ENCODE measurements at regions not wholly inside any gene's neighbourhood (a gene's known extent, or its start where the extent isn't known, plus 50 kb on each side); places are given as distances from the start of the nearest gene placed in this dataset.

DNA sequence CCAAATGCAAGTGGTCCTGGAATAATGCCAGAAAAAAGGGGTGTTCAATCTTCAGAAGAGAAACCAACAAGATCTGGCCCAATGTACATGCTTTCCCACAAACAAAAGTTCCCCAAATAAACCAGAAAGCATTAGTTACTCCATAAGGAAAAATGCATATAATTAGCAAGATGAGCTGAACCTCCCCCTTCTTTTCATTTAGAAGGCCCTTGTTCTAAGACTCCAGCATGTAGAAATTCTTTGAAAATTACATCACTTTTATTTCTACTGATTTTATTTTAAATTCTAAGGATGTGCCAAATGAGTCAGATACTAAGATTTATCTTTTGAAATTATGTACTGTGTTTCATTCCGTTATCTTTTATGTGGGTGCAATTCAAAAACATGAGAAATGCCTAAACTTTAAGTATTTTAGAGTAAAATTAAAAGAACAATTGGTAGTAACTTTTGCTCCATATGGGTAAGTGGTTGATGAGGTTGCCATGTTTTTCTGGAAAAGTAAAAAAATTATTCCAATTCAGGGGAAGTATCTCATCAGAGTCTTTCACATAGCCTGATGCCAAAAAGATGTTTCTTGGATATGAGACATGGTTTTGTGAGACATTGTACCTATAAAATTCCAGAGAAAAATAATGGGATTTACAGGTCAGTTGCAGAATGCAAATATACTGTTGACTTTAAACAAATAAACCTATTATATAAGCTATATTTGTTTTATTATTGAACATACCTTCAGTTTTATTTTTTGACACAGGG, 106.5 kb upstream of the CCDC112 start:
- DNase-seq (ENCODE audit: low read depth), result no peak

DNA sequence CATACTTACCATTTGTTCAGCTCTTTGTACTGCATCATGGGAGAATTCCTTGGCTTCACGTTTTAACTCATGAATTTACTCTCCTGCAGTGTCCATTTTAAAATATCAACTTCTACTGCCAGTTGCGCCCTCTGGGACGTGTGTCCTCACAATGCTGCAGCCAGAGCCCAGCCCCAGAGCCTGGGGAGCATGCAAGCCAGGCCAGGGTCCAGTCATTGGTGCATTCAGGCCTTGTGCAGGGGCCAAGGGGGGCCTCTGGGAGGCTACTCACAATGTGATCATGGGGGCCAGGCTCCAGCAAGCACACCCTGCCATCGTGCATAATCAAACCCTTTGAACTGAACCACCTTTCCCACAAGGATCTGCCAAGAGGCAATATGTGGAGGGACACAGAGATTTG, 105.6 kb upstream of the CCDC112 start:
- no peak for DNase-seq (ENCODE audit: low read depth)

DNA sequence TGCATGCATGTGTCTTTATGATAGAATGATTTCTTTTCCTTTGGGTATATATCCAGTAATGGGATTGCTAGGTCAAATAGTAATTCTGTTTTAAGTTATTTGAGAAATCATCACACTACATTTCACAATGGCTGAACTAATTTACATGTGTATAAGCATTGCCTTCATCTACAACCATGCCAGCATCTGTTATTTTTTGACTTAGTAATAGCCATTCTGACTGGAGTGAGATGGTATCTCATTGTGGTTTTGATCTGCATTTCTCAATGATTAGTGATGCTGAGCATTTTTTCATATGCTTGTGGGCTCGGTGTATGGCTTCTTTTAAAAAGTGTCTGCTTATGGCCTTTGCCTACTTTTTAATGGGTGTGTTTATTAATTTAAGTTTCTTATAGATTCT, 102.3 kb upstream of the CCDC112 start:
- peak; percentile 71 for DNase-seq (ENCODE audit: low read depth)

DNA sequence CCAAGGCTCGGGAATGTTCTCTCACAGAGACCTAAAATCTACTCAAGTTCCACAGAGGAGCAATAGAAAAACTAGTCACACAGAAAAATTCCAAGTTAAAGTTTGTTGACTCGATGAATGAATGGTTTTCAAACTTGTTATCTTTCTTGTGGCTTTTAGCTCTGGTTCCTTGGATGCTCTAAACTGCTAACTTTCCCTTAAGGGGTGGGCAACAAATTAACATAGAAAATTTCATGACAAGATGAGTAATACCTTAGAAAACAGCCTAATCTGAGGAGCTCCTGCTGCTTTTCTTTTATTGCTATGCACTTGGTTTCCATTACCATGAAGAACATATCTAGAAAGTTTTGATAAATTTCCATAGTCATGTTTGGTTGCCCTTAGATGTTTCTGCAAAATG, 100.2 kb upstream of the CCDC112 start:
- no peak for DNase-seq (ENCODE audit: low read depth)

DNA sequence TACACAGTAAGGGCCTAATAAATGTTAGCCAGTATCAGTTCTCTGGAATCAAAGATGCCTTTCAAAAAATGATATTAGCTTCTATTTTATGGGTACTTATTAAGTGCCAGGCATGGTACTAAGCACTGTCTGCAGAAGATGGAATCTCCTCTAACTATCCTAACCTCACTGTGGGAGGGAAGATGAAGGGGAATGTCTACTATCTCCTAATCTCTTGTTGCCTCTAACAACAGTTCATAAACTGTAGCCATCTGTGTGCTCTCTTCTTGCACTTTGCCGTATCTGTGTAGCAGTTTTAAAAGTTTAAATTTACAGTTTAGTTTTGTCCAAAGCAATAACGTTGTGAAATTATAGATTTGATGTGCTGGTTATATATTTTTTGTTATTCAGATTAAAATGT, 99.6 kb upstream of the CCDC112 start:
- no peak for DNase-seq (ENCODE audit: low read depth)

DNA sequence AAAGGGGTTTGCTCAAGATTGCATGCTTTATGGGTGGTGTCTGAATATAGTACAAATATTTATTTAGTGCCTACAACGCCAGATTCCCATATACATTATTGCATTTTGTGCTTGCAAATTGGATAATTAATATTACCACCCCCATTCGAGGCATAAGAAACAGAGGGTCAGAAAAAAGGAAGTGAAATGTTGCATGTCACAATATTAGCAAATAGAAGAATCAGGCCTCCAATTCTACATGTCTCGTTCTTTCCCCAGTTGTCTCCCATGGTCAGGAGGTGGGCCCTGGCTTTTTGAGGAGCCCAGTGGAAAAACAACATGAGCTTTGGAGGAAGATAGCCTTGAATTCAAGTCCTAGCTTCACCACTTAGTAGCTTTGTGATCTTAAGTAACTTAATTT, 98.1 kb upstream of the CCDC112 start:
- DNase-seq (ENCODE audit: low read depth), result no peak

DNA sequence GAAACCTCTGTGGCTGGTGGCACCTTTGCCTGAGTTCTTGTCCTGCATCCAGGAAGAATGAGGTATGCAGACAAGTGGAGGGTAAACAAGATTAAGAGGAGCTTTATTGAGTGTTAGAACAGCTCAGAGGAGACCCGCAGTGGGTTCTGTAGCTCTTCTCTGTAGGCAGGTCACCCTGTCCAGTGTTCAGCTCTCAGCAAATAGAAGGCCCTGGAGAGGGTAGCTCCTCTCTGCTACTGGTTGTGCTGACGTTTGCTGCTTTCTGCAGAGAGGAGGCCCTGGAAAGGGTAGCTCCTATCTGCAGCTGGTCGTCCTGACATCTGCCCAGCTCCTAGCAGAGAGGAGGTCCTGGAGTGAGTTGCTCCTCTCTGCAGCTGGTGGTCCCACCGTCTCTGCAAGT, 96.8 kb upstream of the CCDC112 start:
- no peak for DNase-seq (ENCODE audit: low read depth)

DNA sequence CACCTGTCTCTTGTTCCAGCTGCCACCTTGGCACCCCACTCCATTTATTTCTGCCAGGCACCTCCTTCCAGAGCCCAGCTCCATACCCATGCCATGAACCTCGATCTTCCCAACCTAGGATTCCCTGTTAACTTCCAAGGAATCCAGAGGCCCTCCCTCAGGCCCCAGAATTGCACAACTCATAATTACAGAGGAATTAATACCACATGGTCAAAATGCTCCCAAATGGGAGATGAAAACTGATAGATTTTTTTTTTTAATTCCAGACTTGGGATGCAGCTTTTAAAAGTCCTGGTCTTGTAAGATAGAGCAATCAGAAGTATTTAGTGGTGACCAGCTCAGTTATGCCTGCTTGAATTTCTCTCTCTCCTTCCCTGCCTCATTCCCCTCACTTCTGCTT, 96.2 kb upstream of the CCDC112 start:
- no peak for DNase-seq (ENCODE audit: low read depth)

DNA sequence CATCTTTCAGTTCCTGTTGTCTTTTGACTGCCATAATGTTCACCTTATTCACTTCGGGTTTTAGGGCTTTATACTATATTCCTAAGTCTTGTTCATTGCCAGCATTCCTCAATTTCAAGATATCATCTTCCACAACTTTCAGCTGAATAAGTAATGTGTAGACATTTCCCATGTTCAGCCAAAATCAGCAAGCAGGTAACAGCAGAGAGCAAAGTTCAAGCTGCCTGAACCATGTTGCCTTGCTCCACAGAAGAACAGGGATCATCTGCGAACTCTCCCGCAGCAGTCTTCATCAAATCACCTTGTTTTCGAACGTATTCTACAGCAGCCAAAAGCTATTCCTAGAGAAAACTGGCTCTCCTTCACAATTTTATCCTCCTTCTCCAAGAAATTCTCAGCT, 95.3 kb upstream of the CCDC112 start:
- no peak for DNase-seq (ENCODE audit: low read depth)

DNA sequence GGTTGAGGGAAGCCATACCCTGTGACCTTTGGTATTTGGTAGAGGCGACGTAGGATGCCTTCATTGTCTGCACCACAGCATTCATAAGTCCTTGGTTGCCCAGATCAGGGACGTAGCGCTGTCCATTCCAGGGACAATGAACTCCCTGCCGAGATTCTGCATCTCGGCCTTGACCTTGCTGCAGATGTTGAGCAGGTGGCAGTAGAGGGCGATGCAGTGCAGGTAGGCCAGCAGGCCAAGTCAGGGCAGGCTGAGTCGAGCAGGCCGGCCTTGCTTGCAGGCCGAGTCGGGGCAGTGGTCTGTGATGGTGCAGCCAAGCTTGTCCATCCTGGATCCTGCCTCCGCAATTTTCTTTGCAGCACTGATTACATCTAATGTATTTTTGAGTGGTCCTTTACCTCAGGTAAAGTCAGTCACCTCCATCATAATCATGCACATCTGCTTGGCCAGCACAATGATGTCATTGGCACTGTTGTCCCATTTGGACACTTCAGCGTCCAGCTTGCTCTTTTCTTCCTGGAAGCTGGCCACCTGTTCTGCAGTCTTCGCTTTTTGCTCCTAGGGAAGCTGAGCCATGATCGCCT, 93.4 kb upstream of the CCDC112 start:
- no peak for DNase-seq (ENCODE audit: low read depth)

DNA sequence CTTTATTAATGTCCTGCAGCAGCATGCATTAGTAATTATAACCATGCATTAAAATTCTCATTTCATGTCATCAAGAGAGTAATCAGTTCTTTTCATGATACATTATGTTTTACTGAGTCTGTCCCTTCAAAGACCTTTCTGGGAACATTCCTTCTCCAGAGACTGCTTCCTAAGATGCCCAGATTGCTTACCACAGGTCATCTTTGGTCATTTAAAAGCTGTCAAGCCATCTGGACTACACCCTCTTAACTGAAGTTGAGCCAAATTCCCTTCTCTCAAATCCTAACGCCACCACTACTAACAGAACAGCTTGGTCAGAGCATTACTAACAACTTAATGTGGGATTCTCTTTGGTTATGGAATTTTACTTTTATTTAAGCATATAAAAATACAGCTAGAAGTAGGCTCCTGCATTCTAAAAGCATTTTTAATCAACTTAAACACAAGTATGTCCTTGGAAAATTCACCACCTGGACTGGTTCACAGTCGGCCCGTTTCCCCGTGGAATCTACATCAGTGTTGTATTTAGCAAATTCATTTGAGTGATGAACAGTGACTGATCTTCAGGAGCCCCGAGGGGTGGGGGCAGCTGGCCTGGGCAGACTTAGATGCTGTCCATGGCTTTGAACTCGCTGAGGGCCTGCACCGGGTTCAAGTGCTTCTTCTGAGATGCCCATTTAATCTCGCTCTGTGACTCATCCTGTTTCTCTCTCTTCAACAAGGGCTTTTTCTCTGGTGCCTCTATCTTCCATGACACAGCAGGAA, 92.8 kb upstream of the CCDC112 start:
- DNase-seq (ENCODE audit: low read depth), result no peak

DNA sequence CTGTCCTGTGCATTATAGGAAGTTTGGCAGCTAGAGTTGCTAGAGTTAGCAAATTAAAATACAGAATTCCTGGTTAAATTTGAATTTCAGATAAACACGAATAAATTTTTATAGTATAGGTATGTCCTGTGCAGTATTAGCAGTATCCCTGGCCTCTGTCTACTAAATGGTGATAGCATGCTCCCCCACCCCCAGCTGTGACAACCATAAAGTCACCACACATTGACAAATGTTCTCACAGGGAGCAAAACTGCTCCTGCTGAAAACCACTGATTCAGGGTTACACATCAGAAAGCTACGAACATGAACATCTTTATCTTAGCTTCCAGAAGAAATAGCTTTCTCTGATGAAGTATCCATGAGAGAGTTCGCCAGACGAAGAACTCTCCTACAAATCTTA, 91.8 kb upstream of the CCDC112 start:
- DNase-seq (ENCODE audit: low read depth), result no peak

DNA sequence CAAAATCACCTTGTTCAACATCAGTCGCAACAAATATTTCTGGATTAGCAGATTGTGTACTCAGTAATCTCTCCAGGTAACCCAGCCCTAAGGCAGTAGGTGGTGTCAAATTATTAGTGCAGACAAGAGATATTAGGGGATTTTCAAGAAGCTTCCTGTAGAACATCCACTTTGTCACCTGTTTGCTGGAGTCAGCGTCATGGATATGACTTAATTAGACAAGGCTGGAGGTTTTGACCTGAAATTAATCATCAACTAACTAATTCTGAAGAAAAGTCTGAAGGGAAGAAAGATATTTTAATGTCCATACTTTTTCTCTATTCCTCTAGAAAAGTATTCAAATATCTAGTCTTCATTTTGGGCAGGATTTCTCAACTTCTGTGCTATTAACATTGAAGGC, 91.4 kb upstream of the CCDC112 start:
- no peak for DNase-seq (ENCODE audit: low read depth)

DNA sequence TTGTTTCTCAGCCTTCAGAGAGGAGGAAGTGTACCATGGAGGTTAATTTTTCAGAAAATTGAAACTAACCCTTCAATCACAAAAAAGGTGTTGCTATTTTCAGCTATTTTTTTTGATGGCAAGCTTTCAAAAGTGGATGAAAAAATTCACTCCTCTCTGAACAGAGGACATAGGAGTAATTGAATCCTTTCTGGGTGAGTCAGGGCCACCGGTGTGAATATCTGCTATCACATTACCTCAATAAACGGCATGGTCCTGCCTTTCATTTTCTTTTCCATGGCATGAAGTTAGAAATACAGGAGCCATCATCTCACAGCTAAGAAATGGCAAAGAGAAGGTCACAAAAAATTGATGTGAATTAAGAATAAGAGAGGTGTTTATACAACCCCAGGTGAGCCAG, 90.2 kb upstream of the CCDC112 start:
- no peak for DNase-seq (ENCODE audit: low read depth)

DNA sequence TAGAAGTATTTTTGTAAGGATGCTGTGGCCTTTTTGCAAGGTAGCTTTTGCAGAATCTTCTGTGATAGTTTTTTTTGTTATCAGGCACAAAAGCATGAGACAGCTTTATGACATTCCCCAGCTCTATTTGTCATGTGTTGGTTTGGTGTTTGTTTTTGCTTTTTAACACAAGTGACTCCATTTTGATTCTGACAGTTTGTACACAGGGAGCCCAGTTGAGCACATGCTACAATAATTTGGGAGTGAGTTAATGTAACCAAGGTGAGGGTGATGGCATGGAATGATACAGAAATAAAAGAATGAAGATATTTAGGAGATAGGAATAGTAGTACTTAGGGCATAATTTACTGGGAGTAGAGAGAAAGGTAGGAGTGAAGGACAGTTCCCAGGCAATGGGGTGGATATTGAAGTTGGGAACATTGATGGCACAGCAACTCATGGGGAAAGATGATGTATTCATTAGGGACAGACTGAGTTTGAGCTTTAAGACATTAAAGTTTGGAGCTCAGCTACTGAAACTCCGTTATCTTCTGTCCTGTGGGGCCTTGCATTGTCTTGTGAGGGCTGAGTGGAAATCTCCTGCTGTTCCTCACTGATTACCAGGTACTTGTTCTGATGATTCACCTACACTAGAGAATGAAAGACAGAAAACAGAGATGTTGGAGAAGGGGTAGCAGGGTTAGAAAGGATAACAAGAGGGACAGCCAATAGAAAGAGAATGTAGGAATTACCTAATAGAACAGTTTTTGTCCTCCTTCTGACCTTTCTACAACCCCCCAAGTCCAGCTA, 88.3 kb upstream of the CCDC112 start:
- no peak for DNase-seq (ENCODE audit: low read depth)

DNA sequence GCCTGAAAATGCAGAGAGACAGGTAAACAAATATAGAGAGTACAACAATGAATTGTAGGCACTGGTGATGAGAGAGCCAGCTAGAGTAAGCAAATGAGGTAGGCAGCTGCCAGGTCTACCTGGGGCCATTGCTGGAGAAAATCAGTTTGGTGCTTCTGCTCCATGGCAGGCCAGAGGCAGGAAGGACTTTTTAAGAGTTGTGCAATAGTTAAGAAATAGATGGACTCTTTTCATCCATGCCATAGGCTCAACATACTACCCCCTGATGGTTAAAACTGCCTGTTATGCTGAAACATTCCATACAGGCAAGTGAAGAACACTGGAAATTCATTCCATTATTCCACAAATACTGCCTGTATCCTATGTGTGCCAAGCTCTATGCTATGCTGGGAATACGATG, 86.5 kb upstream of the CCDC112 start:
- no peak for DNase-seq (ENCODE audit: low read depth)

DNA sequence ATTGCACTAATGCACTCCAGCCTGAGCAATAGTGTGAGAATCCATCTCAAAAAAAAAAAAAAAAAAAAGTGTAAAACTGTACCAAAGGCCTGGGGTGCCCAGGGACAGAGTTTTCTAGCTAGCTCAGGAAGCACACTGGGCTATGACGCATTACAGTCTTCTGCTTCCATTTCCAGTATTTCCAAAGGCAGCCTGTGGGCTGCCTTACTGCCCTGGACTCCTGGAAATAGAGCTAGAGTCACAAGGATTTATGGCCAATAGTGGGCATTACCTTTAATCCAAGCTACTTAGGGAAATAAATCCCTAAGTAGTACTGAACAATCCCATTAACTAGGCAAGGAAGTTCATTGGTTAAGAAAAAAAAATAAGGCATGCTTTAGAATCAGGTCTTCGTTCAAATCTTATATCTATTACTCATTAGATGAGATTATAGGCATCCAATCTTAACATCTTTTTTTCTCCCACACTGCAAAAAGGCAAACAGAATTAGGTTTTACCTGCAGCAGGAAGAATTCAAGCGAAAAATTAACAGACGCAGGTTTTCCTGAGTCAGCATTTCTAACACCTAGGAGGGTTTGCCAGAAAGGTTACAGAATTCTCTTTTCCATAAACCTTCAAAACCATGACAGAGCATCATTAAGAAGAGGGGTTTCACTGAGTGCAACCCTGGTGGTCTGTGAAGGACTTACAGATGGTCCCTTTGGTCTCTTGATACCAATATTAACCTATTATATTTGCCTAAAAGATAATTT, 85.6 kb upstream of the CCDC112 start:
- DNase-seq (ENCODE audit: low read depth), result no peak

DNA sequence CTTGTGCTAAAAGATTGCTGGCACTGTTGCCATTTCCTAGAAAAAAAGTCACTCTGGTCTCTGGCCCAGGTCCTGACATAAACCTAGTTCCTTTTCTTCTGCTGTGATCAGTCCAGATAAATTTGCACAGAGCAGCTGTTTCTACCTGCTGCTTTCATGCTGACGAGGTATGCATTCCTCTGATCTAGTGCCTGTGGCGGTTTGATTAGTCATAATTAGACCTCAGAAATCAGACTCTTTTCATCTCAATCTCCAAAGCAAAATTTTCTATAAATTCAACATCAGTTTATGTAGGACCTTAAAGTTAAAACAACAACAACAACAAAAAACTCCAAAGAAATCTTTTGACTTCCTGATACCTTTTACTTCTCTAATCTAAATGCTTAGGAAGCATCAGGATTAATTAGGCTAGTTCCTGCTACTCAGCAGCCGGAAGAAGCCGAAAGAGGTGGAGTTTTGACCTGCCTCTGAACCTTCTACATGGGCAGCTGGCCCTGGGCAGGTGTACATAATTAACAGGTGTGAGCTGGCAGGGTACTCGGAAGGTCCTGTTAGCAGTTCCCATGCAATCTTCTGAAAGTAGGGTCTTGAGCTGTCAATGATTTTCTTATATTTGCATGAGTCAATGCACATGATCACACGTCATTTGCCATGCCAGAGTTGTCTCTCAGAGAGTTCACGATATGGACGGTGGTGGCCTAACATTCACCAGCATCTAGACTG, 83.3 kb upstream of the CCDC112 start:
- DNase-seq (ENCODE audit: low read depth), result no peak

DNA sequence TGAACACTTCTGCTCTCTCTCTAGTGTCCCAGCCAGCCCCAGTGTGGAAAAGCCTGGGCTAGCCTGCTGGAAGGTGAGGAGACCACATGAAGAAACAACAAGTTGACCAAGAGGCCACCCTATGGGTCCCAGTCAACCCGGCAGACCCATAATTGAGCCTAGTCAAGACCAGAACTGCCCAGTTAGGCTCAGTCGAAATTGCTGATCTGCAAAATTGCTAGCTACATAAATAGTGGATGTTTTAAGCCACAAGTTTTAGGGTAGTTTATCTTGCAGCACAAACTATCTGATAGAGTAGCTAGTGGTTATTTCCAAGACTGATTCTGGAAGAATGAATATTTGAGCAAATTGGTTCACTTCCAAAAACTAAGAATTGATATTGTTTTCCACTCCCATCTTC, 82.3 kb upstream of the CCDC112 start:
- no peak for DNase-seq (ENCODE audit: low read depth)

DNA sequence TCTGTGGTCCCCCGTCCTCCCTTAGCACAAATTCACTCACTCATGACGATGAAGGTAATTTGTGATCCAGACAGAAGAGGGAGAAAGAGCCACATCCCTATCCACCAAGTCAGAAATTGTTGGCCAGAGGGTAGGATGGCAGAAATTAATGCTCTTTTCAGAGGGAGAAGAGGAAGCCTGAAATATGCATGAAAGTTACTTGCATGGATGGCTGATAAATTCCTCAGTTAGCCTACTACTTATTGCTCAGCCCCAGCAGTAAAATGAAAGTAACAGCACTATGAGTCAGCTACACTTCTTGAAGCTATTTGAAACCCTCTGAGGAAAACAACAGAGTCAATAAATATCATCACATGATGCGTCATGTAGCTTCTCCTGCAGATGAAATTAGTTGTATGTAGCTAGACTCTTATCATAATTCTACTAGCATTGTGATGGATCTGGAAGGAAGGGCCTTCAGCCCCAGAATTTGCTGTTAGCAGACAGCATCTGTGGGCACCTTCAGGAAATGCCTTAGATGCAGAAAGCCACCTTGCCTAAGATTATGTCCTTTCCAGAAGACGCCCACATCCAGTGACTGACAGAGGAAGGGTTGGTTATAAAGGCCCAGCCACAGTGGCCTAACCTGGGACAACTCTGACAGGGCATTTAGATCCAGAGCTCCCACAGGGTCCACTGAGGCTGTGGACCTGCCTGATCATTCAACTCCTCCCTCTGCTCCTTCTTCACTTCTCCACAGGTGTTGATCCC, 81.2 kb upstream of the CCDC112 start:
- DNase-seq (ENCODE audit: low read depth), result peak; percentile 84

DNA sequence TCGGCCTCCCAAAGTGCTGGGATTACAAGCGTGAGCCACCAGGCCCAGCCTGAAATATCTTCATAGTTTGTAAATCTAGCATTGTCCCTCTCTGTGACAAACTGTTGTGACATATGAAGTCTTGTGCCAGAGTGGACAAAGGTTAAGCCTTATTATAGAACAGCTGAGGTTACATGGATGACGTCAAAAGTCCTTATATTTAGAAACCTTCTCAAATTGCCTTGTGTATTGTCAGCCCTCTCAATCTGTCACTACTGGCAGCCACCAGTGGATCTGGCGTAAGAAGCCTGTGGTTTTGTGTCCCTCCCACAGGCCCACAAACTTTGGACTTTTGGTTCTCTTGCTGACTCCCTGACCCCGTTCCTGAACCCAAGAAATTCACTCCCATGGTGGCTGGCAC, 79.4 kb upstream of the CCDC112 start:
- no peak for DNase-seq (ENCODE audit: low read depth)

Data from fibroblast of the conjunctiva (primary cell).